ENCODE measurements at regions not wholly inside any gene's neighbourhood (a gene's known extent, or its start where the extent isn't known, plus 50 kb on each side); places are given as distances from the start of the nearest gene placed in this dataset.

DNA sequence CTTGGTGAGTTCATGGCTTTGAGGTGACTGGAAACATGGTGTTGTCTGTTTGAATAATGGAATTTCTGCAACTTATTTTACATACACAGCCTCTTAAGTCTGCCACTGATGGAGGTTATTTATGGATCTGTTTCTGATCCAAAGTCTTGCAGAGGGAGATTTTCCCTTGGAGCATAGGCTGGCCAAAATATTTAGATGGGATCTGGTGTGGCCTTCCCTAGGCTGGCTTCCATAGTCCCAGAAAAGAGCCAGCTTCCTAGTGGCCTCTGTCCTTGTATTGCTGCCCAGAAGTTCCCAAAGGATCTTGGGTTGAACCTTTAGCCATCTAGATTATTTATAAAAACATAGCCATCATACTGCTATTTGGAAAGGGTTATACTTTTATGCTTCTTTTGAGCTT, 491.1 kb upstream of the RGS6 start:
- no peak for DNase-seq (ENCODE audit: low read depth)
- no peak overlapping the region for H3K4me3 ChIP-seq (ENCODE audit: low read length)
- TF ChIP-seq, protein P1, sequence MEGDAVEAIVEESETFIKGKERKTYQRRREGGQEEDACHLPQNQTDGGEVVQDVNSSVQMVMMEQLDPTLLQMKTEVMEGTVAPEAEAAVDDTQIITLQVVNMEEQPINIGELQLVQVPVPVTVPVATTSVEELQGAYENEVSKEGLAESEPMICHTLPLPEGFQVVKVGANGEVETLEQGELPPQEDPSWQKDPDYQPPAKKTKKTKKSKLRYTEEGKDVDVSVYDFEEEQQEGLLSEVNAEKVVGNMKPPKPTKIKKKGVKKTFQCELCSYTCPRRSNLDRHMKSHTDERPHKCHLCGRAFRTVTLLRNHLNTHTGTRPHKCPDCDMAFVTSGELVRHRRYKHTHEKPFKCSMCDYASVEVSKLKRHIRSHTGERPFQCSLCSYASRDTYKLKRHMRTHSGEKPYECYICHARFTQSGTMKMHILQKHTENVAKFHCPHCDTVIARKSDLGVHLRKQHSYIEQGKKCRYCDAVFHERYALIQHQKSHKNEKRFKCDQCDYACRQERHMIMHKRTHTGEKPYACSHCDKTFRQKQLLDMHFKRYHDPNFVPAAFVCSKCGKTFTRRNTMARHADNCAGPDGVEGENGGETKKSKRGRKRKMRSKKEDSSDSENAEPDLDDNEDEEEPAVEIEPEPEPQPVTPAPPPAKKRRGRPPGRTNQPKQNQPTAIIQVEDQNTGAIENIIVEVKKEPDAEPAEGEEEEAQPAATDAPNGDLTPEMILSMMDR (conservative IDR thresholded peaks at IDR 0.05; ENCODE audit: low read depth, low read length): no peak

DNA sequence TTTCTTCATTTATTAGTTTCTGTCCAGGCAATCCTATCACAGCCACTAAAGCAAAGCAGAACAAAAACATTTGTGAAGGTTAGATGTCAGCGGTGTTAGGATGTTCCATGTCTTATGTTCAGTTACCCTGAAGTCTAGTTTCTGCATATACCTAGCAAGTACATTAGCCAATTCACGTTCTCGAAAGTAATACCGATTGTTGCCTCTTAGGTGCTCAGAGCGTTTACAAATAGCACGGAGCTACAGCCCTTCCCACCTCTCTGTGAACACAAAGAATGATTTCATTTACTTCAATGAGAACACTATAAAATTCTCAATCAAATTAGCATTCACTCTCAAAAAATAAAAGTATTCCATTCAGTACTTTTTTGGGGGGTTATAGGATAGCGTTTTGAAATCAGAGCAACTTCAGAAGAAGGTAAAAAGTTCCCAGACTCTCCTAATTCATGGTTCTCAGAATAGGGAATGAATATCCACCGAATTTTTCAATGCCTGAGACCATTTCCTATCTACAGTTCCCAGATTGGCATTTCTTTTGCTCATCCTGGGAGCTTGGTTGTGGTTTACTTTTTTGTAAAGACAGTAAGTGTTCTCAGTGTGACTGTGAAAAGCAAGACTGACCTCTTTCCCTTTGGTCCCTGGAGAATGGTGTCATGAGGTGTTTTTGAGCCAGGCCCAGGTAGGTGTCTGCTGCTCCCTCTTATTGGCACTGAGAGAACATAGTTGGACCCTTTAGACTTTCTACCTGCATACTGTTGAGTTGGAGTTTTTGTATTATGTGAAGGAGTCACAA, 488.0 kb upstream of the RGS6 start:
- TF ChIP-seq, protein P1 (conservative IDR thresholded peaks at IDR 0.05; ENCODE audit: low read depth, low read length): no peak
- no peak for DNase-seq (ENCODE audit: low read depth)
- H3K4me3 ChIP-seq (ENCODE audit: low read length): no peak overlapping the region

DNA sequence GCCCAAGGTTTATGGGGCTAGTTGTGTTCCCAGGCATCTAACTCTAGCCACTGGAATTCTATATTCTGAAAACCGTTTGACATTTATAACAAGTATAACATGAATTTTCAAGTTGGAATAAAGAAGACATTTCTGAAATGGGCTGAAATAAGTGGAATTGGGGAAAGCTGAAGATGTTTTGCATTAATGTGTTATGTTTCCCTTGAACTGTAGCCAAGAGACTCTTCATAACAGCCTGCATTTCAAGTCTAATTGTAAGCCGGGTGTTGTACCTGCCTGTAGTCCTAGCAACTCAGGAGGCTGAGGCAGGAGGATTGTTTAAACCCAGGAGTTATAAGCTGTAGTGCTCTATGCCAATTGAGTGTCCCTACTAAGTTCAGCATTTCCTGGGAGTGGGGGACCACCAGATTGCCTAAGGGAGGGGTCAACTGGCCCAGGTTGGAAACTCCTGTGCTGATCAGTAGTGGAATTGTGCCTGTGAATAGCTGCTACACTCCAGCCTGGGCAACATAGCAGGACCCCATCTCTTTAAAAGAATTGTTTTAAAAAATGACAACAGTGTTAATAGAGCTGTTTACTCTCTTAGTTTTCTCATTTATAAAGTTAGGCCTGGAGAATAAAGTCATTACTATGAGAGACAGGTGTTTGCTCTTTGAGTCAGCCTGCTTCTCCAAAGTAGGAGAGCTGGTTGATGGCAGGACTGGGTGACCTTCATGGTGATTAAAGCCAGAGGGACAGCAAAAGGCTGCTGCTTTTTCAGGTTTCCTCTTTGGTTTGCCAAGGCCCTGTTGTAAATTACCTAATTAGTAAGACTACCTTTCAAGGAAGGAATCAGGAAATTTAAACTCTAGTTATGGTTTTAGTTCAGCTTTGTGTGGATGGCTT, 483.6 kb upstream of the RGS6 start:
- DNase-seq (ENCODE audit: low read depth): no peak
- no peak overlapping the region for H3K4me3 ChIP-seq (ENCODE audit: low read length)
- TF ChIP-seq, protein P1 (conservative IDR thresholded peaks at IDR 0.05; ENCODE audit: low read depth, low read length): no peak

DNA sequence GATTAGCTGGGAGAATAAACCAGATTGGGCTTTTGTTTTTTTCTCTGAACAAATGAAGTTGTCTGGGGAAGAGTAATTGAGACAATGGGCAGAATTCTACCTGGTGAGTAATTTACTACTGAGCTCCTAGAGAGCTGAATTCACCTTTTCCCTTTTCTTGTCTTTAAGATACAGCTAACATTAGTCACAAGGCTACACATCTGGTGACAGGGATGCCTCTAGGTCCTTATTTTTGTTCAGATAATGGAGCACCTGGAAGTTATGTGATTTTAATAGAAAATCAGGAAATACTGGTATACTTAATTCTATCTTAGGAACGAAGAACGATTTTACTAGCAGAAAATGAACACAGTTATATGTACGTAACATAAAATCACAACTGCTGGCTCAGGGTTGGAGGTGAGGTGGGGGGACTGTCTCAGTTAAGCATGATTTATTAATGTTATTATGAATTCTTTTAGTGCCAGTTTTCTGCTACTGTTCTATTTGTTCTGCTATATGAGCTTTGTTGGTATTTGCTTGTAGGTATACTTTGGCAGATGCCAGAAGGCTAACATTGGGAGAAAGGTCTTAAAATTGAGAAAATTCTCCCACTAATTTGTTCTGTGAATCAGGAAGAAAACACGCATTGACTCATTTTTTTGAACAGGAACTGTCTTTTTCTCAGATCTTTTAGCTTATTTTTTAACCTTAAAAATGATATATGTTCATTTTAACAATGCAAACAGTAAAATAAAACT, 482.7 kb upstream of the RGS6 start:
- no peak overlapping the region for H3K4me3 ChIP-seq (ENCODE audit: low read length)
- no peak for DNase-seq (ENCODE audit: low read depth)
- TF ChIP-seq, protein P1 (conservative IDR thresholded peaks at IDR 0.05; ENCODE audit: low read depth, low read length): no peak

DNA sequence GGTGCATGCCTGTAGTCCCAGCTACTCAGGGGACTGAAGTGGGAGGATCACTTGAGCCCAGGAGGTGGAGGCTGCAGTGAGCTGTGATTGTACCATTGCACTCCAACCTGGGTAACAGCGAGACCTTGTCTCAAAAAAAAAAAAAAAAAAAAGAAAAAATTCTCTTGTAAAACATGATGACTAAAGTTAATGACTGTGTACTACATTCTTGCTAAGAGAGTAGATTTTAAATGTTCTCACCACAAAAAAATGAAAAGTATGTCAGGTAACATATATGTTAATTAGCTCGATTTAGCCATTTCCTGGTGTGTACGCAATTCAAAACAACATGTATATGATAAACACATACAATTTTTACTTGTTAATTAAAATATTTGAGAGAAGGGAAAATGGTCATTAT, 480.7 kb upstream of the RGS6 start:
- TF ChIP-seq, protein P1 (conservative IDR thresholded peaks at IDR 0.05; ENCODE audit: low read depth, low read length): no peak
- DNase-seq (ENCODE audit: low read depth): no peak
- H3K4me3 ChIP-seq (ENCODE audit: low read length): no peak overlapping the region

DNA sequence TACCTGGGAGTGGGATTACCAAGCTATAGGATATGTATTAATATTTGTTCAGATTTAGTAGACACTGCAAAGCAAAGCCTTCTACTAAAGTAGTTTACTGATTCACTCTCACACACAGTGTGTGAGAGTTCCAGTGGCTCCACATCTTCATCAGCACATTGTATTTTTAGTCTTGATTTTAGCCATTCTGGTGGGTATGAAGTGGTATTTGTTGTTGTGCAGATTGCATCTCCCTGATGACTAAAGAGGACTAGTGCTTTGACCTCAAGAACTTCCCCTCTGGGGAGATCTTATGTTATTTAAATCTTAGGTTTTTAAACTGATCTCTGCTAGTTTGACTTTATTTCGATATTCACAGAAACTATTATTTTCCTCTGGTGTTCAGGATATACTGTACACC, 479.7 kb upstream of the RGS6 start:
- no peak overlapping the region for H3K4me3 ChIP-seq (ENCODE audit: low read length)
- no peak for DNase-seq (ENCODE audit: low read depth)
- TF ChIP-seq, protein P1 (conservative IDR thresholded peaks at IDR 0.05; ENCODE audit: low read depth, low read length): no peak
